ENCODE measurements at regions not wholly inside any gene's neighbourhood (a gene's known extent, or its start where the extent isn't known, plus 50 kb on each side); places are given as distances from the start of the nearest gene placed in this dataset.
A peak's percentile ranks its signal among the peaks of the same experiment; 100 is the strongest.

DNA sequence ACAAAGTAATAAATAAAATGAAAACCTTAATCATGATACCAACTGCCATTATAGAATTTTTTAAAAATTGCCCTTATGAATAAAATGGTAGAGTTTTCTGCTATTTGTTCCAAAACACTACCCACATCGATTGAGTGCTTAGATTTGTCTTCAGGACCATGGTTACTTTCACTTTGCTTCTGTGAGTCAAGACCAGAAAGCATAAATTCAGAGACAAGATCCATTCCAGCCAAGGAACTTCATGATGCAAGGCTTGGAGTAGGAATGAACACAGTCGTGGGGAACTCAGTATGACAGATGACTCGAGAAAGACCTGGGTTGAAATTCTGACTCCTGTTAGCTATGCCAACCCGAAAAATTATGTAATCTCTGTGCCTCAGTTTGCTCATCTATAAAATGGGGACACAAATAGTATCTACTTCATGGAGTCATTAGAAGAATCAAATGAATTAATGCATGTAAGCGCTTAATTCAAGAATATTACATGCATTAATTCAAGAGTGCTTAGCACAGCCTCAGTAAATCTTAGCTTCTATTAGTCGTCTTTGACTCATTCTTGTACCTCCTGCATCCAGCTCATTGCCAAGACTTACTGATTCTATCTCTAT is 72.5 kb upstream of the MYLIP start:
- intact Hi-C loops (cut with micrococcal nuclease; ENCODE audit: unreplicated experiment), result no loop called here
- no TSS peak for BruUV-seq (replicated peaks)
- H3K4me3 ChIP-seq, result no peak overlapping the region
- H3K4me1 ChIP-seq (ENCODE audit: control insufficient read depth, insufficient read depth, low read length), result no peaks in the 10 kb centered on the region
- FAIRE-seq, result no peak
- no peak overlapping the region for H3K9ac ChIP-seq (ENCODE audit: control insufficient read depth, insufficient read depth, low read length)
- CTCF ChIA-PET, result interaction anchor here (0.7 kb wide), 1 partner anchor 160 kb away, joined by 4 read pairs; no protein-coding TSS in a partner anchor
- H2AFZ ChIP-seq (ENCODE audit: control insufficient read depth, low read depth, low read length), result no peak overlapping the region
- H3K27ac ChIP-seq (ENCODE audit: control insufficient read depth, insufficient read depth), result no peak overlapping the region
- ATAC-seq, result no peak
- no peaks in the 10 kb centered on the region for H3K27me3 ChIP-seq (replicated peaks in 1 of 2; ENCODE audit: control insufficient read depth in 2 of 2, insufficient read depth in 2 of 2, low read length in 1 of 2)
- H3K79me2 ChIP-seq (ENCODE audit: control insufficient read depth, insufficient read depth, low read length), result no peaks in the 10 kb centered on the region
- POLR2A ChIA-PET, result interaction anchor here (1.0 to 1.7 kb wide), 2 partner anchors 21 to 31 kb away, joined by 3 to 4 read pairs; no protein-coding TSS in a partner anchor
- no peak for DNase-seq (ENCODE audit: low read depth, low spot score)
- H4K20me1 ChIP-seq (ENCODE audit: control insufficient read depth, insufficient read depth), result no peaks in the 10 kb centered on the region
- SMC1A ChIA-PET (ENCODE audit: uncharacterized antibody, unreplicated experiment), result interaction anchor here (0.8 to 1.6 kb wide), 3 partner anchors 11 to 24 kb away, joined by 3 read pairs; no protein-coding TSS in a partner anchor
- RAD21 ChIA-PET (ENCODE audit: unreplicated experiment), result no interaction called here
- WGBS (ENCODE audit: insufficient coverage, insufficient replicate concordance, low lambda C conversion rate, missing lambda C conversion rate), result 47% methylated on average over 6 of the region's 6 CpGs
- H3K36me3 ChIP-seq (ENCODE audit: control insufficient read depth in 2 of 2, insufficient read depth in 2 of 2, low read length in 1 of 2), result no peaks in the 10 kb centered on the region
- 0 out of 2 replicates have a peak overlapping the region, but pooled peaks have one; percentile 35 for H3K4me2 ChIP-seq (ENCODE audit: control insufficient read depth, insufficient read depth)
- no peaks in the 10 kb centered on the region for H3K9me3 ChIP-seq (replicated peaks; ENCODE audit: control insufficient read depth, insufficient read depth, low read length)
- in situ Hi-C loops (cut with MboI), result no loop called here
- TF ChIP-seq, protein P1, sequence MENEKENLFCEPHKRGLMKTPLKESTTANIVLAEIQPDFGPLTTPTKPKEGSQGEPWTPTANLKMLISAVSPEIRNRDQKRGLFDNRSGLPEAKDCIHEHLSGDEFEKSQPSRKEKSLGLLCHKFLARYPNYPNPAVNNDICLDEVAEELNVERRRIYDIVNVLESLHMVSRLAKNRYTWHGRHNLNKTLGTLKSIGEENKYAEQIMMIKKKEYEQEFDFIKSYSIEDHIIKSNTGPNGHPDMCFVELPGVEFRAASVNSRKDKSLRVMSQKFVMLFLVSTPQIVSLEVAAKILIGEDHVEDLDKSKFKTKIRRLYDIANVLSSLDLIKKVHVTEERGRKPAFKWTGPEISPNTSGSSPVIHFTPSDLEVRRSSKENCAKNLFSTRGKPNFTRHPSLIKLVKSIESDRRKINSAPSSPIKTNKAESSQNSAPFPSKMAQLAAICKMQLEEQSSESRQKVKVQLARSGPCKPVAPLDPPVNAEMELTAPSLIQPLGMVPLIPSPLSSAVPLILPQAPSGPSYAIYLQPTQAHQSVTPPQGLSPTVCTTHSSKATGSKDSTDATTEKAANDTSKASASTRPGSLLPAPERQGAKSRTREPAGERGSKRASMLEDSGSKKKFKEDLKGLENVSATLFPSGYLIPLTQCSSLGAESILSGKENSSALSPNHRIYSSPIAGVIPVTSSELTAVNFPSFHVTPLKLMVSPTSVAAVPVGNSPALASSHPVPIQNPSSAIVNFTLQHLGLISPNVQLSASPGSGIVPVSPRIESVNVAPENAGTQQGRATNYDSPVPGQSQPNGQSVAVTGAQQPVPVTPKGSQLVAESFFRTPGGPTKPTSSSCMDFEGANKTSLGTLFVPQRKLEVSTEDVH (IDR thresholded peaks at IDR 0.05; ENCODE audit: low read depth, partially characterized antibody), result no peak
- TF ChIP-seq, protein P2, sequence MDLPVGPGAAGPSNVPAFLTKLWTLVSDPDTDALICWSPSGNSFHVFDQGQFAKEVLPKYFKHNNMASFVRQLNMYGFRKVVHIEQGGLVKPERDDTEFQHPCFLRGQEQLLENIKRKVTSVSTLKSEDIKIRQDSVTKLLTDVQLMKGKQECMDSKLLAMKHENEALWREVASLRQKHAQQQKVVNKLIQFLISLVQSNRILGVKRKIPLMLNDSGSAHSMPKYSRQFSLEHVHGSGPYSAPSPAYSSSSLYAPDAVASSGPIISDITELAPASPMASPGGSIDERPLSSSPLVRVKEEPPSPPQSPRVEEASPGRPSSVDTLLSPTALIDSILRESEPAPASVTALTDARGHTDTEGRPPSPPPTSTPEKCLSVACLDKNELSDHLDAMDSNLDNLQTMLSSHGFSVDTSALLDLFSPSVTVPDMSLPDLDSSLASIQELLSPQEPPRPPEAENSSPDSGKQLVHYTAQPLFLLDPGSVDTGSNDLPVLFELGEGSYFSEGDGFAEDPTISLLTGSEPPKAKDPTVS (IDR thresholded peaks at IDR 0.05; ENCODE audit: low read depth, low read length), result no peak
- no peak for TF ChIP-seq NKRF (conservative IDR thresholded peaks at IDR 0.05)
- TF ChIP-seq YY1 (IDR thresholded peaks at IDR 0.05; ENCODE audit: low read depth, low read length), result no peak
- TF ChIP-seq POLR2AphosphoS5 (IDR thresholded peaks at IDR 0.05; ENCODE audit: low read length), result no peak
- no peak for TF ChIP-seq RBBP5 (conservative IDR thresholded peaks at IDR 0.05)
- no peak for TF ChIP-seq FOXM1 (IDR thresholded peaks at IDR 0.05; ENCODE audit: low read depth, low read length)
- no peak for TF ChIP-seq ZNF687 (IDR thresholded peaks at IDR 0.05)
- TF ChIP-seq RELA (IDR thresholded peaks at IDR 0.05; ENCODE audit: borderline replicate concordance, partially characterized antibody), result no peak
- no peak for TF ChIP-seq KDM1A (IDR thresholded peaks at IDR 0.05; ENCODE audit: borderline replicate concordance)
- no peak for TF ChIP-seq EZH2 (IDR thresholded peaks at IDR 0.05; ENCODE audit: borderline replicate concordance, control insufficient read depth, low read depth, low read length)
- TF ChIP-seq BCL11A (IDR thresholded peaks at IDR 0.05; ENCODE audit: low read depth, low read length), result no peak
- no peak for TF ChIP-seq LARP7 (IDR thresholded peaks at IDR 0.05)
- no peak for TF ChIP-seq SREBF2 (IDR thresholded peaks at IDR 0.05; ENCODE audit: low read length)
- TF ChIP-seq IKZF1 (conservative IDR thresholded peaks at IDR 0.05), result no peak

Data from GM12878 (cell line).